Choroid plexus epithelial cell (primary cell): ENCODE measurements at regions not wholly inside any gene's neighbourhood (a gene's known extent, or its start where the extent isn't known, plus 50 kb on each side); places are given as distances from the start of the nearest gene placed in this dataset.
"Not testable (repeated sequence)": the region's sequence is repeated elsewhere in the genome, so short reads cannot be mapped to it uniquely, and the experiment has no call there.

Experiments used
- DNase-seq: peaks from one replicate; pipeline ENCODE4 v3.0.0-alpha.2; 2010; ENCODE audit warnings: low read depth
- H3K4me3 ChIP-seq: 2 replicates; pipeline ENCODE4 v1.5.1; 2011; ENCODE audit warnings: low read depth, mild to moderate bottlenecking, control low read depth, low read length, moderate library complexity
- CTCF ChIP-seq: conservative IDR thresholded peaks from 2 replicates; pipeline ENCODE4 v1.5.1; 2011; ENCODE audit warnings: low read depth, mild to moderate bottlenecking, control low read depth, inconsistent platforms, low read length, moderate library complexity

- H3K4me3 ChIP-seq: no peak overlapping the region
- DNase-seq: no peak
- no peak for TF ChIP-seq CTCF
These were observed 86.8 kb downstream of the NDUFA12 start for GRCh38 chr12:94916663-94917062.

- peak; percentile 17 for DNase-seq
- TF ChIP-seq CTCF: no peak
- no peak overlapping the region for H3K4me3 ChIP-seq
These were observed 93.8 kb downstream of the NDUFA12 start for GRCh38 chr12:94909663-94910062.

GRCh38 chr12:94905749-94906148, 97.7 kb downstream of the NDUFA12 start:
- DNase-seq, H3K4me3 ChIP-seq: not testable (repeated sequence)

GRCh38 chr12:94900496-94900895, 103.0 kb downstream of the NDUFA12 start:
- DNase-seq: no peak
- H3K4me3 ChIP-seq: no peak overlapping the region
- no peak for TF ChIP-seq CTCF

- TF ChIP-seq CTCF: peak; percentile 76
- peak; percentile 64 for DNase-seq
- no peak overlapping the region for H3K4me3 ChIP-seq
These were observed 105.1 kb downstream of the NDUFA12 start for GRCh38 chr12:94898388-94898787.

GRCh38 chr12:94892544-94893267, 110.8 kb downstream of the NDUFA12 start:
- H3K4me3 ChIP-seq: no peak overlapping the region
- TF ChIP-seq CTCF: no peak
- DNase-seq: no peak

GRCh38 chr12:94889445-94890210, 113.9 kb downstream of the NDUFA12 start:
- H3K4me3 ChIP-seq: no peak overlapping the region
- no peak for TF ChIP-seq CTCF
- no peak for DNase-seq
